Putamen (tissue), 1 donor: ENCODE measurements at regions not wholly inside any gene's neighbourhood (a gene's known extent, or its start where the extent isn't known, plus 50 kb on each side); places are given as distances from the start of the nearest gene placed in this dataset.

ENCODE experiments used
- DNase-seq: peaks from one replicate; pipeline ENCODE4 v3.0.0-alpha.2; 2016; ENCODE audit warnings: low spot score

DNA sequence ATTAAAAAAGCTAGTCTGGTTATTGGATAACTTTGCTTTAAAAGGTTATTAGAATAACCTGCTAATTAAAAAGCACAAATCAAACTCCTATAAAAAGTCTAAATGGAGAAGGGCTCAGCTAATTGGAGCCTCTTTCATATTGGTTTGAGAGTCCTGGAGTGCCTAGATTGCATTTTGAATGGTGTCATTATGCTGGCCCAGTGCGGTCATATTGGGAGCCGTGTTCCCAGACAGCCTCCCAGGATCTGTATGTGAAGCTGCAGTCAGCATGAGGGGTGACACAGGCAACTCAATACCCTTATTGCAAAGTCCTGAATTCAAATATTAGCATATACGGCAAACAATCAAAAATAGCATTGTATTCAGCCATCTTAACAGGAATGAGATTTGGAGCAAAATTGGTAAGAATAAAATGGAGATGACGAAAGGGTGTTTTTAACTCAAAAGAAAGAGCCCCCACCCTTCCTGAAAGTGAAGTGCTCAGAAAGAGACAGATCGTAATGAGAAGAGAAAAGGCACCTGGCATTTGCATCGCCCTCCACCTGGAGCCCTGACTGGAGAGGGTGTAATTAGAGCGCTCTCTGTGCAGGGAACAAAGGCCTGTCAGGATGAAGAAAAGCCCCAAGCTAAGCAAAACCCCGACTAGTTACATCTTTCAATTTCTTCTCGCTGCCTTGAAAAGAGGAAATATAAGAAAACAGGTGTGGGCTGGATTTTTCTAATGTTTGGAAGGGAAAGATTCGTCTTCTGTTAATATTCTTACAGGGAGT, 621.0 kb upstream of the ADAMTS16 start:
- no peak for DNase-seq

GRCh38 chr5:4520559-4520958, 619.6 kb upstream of the ADAMTS16 start:
- no peak for DNase-seq

GRCh38 chr5:4523038-4523437, 617.1 kb upstream of the ADAMTS16 start:
- DNase-seq: no peak

- DNase-seq: no peak
Measured at GRCh38 chr5:4531756-4532704, 608.1 kb upstream of the ADAMTS16 start.

GRCh38 chr5:4532705-4533080, 607.4 kb upstream of the ADAMTS16 start:
- no peak for DNase-seq

DNA sequence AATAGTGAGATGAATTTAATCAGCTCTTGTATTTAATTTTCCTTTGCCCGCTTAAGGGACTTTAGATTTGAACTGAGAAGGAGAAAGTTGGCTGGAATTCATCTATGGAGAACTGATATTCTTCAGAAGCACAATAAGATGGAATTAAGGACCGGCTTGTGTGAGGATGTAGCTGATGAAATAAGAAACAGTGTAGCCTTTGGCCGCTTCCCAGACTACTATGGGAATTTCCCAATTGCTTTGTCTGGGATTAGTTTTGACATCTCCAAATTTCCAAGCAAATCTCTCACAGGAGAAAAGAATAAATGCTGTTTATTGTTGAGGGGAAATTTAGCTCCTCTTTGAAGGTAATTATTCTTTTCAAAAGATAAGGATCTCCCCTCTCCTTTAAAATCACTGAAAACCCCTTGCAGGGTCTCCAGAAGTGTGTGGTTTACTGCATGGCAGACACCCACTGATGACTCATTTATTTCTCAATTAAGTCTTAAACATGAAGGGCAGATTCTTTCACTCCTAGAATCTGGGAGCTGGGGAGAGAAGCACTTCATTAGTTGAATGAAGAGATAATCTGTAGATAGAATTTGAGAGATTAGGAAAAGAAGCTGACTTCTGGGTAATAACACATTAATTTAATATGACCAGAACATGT, 606.5 kb upstream of the ADAMTS16 start:
- DNase-seq: no peak

- DNase-seq: no peak
Measured at GRCh38 chr5:4537489-4537888, 602.6 kb upstream of the ADAMTS16 start.

DNA sequence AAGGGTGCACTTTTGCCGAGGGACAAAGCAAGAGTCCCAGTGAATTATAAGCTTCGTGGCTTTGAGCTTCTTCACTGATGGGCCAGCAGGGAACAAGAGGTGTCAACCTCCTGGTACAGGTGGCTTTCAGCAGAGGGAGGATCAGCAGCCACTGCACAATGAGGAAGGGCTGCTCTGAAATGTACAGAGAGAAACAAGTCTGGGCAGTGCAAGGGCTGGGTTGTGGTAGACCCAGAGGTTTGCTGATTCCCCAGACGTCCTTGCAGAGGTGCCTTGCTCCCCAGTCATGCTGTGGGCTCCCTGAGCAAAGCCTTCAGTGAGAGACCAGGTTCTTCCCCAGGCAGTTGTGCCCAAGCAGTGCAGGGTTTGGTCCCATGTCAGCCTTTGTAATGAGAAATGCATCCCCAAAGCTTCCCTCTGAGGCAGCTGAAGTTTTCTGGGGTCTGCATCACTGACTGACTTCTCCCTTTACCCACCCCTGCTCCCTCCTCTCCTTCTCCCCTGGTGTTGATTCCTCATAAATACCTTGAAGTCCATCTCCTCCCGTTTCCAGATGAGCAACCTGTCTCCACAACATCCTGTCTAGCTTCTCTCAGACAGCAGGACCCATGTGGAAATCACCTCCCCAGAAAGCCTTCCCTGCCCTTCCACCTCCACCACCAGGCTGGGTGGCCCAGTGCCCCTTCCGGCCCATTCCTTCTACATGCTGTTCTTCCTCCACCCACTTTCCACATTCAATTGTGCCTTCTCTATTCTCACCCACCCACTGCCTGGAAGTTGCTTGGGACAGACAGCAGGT, 599.6 kb upstream of the ADAMTS16 start:
- DNase-seq: no peak

- no peak for DNase-seq
Measured at GRCh38 chr5:4541334-4541733, 598.8 kb upstream of the ADAMTS16 start.

DNA sequence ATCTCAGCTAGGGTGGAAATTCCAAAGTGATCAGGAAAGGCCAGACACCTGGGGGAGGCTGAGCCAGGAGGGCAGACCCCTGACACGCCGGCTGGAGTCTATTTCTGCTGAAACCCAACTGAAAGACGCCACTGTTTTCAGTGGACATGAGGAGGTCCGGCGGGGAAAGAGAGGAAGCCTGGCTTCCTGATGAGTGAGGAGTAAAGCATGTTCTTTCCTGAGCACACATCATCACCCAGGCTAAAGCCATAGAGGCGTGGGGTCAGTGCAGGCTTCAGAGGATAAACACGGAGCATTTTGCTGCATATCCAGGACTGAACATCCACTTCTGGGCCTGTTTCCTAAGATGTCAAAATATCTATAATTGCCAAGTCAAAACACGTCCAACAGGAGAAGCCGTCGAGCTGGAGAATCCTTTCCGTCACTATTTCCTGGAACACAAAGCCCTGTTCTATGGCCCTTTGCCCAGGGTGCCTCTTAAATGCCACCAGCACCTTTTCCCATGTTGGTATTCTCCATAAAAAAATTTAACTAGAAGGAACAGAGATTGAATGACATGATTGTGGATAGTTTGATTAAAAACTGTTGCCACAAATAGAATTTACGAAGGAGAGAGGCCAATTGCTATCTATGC, 597.9 kb upstream of the ADAMTS16 start:
- no peak for DNase-seq

DNA sequence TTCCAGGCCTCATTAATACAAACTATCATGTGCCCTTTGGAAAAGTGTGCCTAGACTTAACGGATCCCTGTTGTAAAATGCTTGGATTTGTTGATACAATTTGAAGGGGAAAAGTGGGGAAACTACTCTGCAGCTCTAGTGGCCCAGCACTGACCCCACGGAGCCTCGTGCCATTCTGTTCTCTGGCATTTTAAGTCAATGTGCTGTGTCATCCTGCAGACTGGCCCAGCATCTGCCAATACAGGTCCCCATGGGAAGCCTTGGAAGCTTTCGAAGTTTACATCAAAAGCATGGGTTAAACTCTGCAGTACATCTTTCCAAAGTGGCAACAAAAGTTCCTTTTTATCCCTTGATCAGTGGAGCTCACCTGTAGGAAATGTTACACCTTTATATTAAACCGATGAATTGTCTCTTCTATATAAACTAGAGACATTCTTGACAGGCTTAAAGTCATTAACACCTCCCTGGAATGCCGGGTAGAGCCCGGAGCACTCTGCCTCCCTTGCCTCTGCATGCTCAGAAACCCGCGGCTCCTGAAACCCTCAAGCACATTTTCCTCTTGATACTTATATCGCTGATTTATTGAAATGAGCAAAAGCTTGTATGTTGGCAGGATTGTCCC, 596.0 kb upstream of the ADAMTS16 start:
- DNase-seq: no peak

DNA sequence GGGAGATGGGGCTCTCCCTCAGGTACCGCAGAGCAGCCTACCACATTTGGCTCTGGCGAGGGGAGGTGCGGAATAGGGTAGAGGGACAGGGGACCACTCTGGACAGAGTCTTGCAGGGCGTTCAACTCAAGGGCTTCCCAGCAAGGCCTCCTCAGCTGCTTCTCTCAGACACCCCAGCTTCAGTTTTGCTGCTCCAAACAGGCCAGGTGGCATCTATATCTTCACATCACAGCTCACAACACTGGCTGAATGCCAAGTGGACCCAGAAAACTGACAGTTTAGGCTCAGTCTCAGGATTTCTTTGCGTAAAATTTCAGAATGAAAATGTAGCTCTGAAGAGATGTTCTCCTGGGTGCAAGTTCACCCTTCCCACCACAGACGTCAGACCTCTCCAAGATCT, 592.6 kb upstream of the ADAMTS16 start:
- no peak for DNase-seq

GRCh38 chr5:4548341-4548740, 591.8 kb upstream of the ADAMTS16 start:
- no peak for DNase-seq

GRCh38 chr5:4549351-4549750, 590.8 kb upstream of the ADAMTS16 start:
- DNase-seq: no peak

DNA sequence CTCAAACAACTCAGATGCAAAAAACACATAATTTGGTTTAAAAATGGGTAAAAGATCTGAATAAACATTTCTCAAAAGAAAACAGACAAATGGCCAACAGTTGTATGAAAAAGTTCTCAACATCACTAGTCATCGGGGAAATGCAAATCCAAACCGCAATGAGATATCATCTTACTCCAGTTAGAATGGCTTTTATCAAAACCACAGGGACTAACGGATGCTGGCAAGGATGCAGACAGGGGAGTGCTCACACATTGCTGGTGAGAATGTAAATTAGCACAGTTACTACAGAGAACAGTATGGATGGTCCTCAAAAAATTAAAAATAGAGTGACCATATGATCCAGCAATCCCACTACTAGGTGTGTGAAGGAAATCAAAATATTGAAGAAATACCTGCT, 589.1 kb upstream of the ADAMTS16 start:
- no peak for DNase-seq

- no peak for DNase-seq
Measured at GRCh38 chr5:4553130-4553529, 587.0 kb upstream of the ADAMTS16 start.

- no peak for DNase-seq
Measured at GRCh38 chr5:4553978-4554377, 586.2 kb upstream of the ADAMTS16 start.

- no peak for DNase-seq
Measured at GRCh38 chr5:4555725-4556285, 584.3 kb upstream of the ADAMTS16 start.

DNA sequence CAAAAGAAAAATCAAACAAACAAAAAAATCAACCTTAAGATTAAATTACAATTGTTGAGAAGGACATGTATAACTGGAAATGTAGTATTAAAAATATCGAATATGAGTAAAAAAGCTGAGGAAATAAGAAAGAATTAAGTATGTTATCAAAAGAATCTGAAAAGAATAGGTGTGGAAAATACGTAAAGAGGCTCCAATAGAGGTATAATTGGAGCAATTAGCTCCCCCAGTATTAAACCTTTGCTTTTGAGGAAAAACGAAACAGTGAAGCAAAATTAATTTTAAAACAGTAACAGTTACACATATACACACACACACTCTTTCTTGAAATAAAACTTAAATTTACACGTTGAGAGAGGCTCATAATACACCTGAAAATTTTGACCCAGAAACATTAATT, 578.7 kb upstream of the ADAMTS16 start:
- DNase-seq: no peak

DNA sequence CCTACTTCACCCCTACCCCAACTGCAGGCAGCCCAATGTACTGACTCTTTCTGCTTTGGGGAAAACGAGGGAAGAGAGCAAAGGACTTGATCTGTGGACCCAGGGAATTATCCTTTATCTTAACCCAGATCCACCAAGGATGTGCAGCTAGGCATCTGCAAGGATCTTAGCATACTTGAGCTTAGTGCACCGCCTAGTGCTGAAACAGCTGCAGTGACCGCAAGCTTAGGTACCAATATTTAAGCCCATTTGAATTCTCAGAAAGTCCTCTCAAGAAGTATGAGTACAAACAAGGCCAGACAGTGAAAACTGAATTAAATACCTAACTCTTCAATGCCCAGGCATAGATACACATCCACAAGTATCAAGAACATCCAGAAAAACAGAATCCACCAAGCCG, 576.7 kb upstream of the ADAMTS16 start:
- no peak for DNase-seq
